Peyer's patch (tissue), 4 donors: ENCODE measurements at regions not wholly inside any gene's neighbourhood (a gene's known extent, or its start where the extent isn't known, plus 50 kb on each side); places are given as distances from the start of the nearest gene placed in this dataset.

Experiments
- DNase-seq, 3 donors: peaks; one replicate each; pipeline ENCODE4 v3.0.0-alpha.2; 2017 to 2019
- H3K27ac ChIP-seq, 4 donors: fragments of 200-600 bp; sonication (generic); one replicate each; pipeline ENCODE4 v1.5.1; 2016 to 2019
- H3K27me3 ChIP-seq, 2 donors: fragments of 200-600 bp; sonication (generic); one replicate each; pipeline ENCODE4 v1.5.1; 2019
- H3K36me3 ChIP-seq, 3 donors: fragments of 200-600 bp; sonication (generic); one replicate each; pipeline ENCODE4 v1.5.1; 2016 to 2019
- H3K4me1 ChIP-seq, 4 donors: fragments of 200-600 bp; sonication (generic); one replicate each; pipeline ENCODE4 v1.5.1; 2016 to 2019
- H3K4me3 ChIP-seq, 4 donors: fragments of 200-600 bp; sonication (generic); 1 replicate in 3 of 4; 2 replicates in 1 of 4; pipeline ENCODE4 v1.5.1; 2016 to 2019; ENCODE audit warnings: mild to moderate bottlenecking in 1 of 4
- H3K9me3 ChIP-seq, 4 donors: fragments of 200-600 bp; sonication (generic); one replicate each; pipeline ENCODE4 v1.5.1; 2016 to 2019; ENCODE audit warnings: mild to moderate bottlenecking in 1 of 4
- POLR2A ChIP-seq, 2 donors: fragments of 450-650 bp; IDR thresholded peaks; one replicate each; pipeline ENCODE4 v1.5.1; 2017; ENCODE audit warnings: antibody characterized with exemption in 2 of 2, mild to moderate bottlenecking in 2 of 2, moderate library complexity in 2 of 2
- TF ChIP-seq, protein P1 (sequence below), 6 experiments: fragments of 450-650 bp in 4 of 6; fragments of 200-600 bp in 2 of 6; sonication (generic) in 1 of 6; IDR thresholded peaks; one replicate each; pipeline ENCODE4 v1.5.1; 2017 to 2019; ENCODE audit warnings: antibody characterized with exemption in 6 of 6, mild to moderate bottlenecking in 3 of 6, moderate library complexity in 1 of 6

DNA sequence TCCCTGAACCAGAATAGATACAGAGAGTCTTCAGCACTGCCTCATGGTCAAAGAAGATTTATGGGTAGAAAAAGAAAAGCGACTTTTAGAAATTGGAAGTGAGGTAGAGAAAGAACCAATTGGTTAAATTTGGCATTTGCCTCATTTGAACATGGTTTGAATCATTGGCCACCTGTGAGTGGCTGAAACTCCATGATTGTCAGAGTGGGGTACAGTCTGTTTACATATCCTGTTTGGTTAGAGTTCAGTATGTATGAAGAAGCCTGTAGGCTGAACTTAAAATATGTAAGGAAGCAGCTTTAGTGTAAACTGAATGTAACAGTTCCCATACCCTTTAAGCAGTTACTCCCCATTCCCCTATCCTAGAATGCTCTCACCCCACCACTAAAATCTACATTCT, 76.0 kb upstream of the CTSO start:
- no peak for DNase-seq
- Histone ChIP-seq H3K36me3 (no peaks in the 10 kb centered on the region), H3K4me1 (no peaks in the 10 kb centered on the region), H3K27me3 (no peaks in the 10 kb centered on the region), H3K27ac (no peak overlapping the region), H3K9me3 (no peaks in the 10 kb centered on the region), H3K4me3 (no peak overlapping the region)
- TF ChIP-seq, protein P1, sequence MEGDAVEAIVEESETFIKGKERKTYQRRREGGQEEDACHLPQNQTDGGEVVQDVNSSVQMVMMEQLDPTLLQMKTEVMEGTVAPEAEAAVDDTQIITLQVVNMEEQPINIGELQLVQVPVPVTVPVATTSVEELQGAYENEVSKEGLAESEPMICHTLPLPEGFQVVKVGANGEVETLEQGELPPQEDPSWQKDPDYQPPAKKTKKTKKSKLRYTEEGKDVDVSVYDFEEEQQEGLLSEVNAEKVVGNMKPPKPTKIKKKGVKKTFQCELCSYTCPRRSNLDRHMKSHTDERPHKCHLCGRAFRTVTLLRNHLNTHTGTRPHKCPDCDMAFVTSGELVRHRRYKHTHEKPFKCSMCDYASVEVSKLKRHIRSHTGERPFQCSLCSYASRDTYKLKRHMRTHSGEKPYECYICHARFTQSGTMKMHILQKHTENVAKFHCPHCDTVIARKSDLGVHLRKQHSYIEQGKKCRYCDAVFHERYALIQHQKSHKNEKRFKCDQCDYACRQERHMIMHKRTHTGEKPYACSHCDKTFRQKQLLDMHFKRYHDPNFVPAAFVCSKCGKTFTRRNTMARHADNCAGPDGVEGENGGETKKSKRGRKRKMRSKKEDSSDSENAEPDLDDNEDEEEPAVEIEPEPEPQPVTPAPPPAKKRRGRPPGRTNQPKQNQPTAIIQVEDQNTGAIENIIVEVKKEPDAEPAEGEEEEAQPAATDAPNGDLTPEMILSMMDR (IDR thresholded peaks at IDR 0.05): no peak
- TF ChIP-seq POLR2A (IDR thresholded peaks at IDR 0.05): no peak

DNA sequence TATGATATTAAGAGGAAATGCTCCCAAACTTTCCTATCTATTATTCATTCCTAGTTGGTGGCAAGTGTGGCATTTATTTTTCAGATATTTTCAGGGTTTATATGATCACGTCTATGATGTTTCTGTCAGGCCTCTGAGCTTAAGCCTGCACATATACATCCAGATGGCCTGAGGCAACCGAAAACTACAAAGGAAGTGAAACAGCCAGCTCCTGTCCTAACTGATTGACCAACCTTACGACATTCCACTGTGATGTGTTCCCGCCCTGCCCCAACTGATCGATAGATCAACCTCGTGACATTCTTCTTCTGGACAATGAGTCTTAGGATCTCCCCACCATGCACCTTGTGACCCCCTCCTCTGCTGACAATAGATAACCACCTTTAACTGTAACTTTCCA, 67.6 kb upstream of the CTSO start:
- H3K27ac ChIP-seq: no peak overlapping the region
- DNase-seq: no peak
- TF ChIP-seq, protein P1 (IDR thresholded peaks at IDR 0.05): no peak
- TF ChIP-seq POLR2A (IDR thresholded peaks at IDR 0.05): no peak
- no peaks in the 10 kb centered on the region for H3K27me3 ChIP-seq
- no peaks in the 10 kb centered on the region for H3K9me3 ChIP-seq
- no peak overlapping the region for H3K4me3 ChIP-seq
- H3K4me1 ChIP-seq: no peaks in the 10 kb centered on the region
- H3K36me3 ChIP-seq: no peaks in the 10 kb centered on the region

DNA sequence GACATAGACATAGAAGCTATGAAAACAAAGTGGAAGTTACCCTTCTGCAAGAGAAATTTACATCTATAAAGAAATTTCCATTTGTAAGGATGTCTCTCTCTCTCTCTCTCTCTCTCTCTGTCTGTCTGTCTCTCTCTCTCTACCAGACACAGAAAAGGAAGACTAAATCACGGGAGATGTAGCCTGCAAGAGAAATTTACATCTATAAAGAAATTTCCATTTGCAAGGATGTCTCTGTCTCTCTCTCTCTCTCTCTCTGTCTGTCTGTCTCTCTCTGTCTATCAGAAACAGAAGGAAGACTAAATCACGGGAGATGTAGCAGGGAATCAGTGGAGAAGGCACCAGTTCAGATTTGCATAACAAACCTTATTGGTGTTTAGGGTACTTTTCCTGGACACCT, 65.6 kb upstream of the CTSO start:
- H3K4me3 ChIP-seq: no peak overlapping the region
- H3K27ac ChIP-seq: no peak overlapping the region
- H3K36me3 ChIP-seq: no peaks in the 10 kb centered on the region
- TF ChIP-seq, protein P1 (IDR thresholded peaks at IDR 0.05): no peak
- no peak for TF ChIP-seq POLR2A (IDR thresholded peaks at IDR 0.05)
- no peak for DNase-seq
- no peaks in the 10 kb centered on the region for H3K4me1 ChIP-seq
- H3K27me3 ChIP-seq: no peaks in the 10 kb centered on the region
- no peaks in the 10 kb centered on the region for H3K9me3 ChIP-seq

DNA sequence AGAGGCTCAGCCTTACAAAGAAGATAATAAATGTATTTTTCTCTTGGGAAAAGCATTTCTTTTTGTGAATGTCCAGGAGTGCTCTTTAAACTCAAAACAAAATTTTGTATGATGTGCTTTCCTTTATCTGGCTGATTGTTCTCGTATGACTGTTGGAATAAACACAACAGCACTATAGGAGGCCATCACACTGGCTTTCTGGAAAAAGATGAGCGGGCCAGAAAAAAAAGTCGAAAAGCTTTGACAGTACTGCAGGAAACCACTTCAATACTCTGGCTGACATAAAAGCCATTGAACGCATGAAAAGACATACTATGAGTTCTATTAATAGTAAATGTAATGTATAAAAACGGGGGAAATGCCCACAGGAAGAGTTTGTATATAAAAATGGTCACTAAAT, 64.7 kb upstream of the CTSO start:
- Histone ChIP-seq H3K9me3 (no peaks in the 10 kb centered on the region), H3K27ac (no peak overlapping the region), H3K27me3 (no peaks in the 10 kb centered on the region), H3K4me3 (no peak overlapping the region), H3K4me1 (no peaks in the 10 kb centered on the region), H3K36me3 (no peaks in the 10 kb centered on the region)
- no peak for DNase-seq
- TF ChIP-seq, protein P1 (IDR thresholded peaks at IDR 0.05): no peak
- no peak for TF ChIP-seq POLR2A (IDR thresholded peaks at IDR 0.05)

DNA sequence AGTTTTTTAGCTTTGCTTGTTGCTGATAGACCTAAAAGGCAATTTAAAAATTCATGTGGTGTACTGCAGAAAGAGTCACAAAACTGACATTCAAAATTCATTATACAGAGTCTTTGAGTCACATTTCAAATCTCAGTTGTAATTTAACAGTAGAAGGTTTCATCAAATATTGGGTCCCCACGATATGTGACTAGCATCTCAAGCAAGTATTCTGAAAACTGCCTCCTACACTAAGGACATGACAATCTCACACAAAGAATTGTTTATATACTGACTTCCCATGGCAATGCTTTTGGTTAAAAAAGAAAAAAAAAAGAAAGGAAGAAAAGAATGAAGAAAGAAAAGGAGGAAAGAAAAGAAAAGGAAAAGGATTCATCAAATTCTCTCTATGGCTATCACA, 62.1 kb upstream of the CTSO start:
- H3K27me3 ChIP-seq: no peaks in the 10 kb centered on the region
- H3K36me3 ChIP-seq: no peaks in the 10 kb centered on the region
- no peaks in the 10 kb centered on the region for H3K9me3 ChIP-seq
- no peak for TF ChIP-seq POLR2A (IDR thresholded peaks at IDR 0.05)
- TF ChIP-seq, protein P1 (IDR thresholded peaks at IDR 0.05): no peak
- no peaks in the 10 kb centered on the region for H3K4me1 ChIP-seq
- no peak overlapping the region for H3K27ac ChIP-seq
- no peak for DNase-seq
- H3K4me3 ChIP-seq: no peak overlapping the region

DNA sequence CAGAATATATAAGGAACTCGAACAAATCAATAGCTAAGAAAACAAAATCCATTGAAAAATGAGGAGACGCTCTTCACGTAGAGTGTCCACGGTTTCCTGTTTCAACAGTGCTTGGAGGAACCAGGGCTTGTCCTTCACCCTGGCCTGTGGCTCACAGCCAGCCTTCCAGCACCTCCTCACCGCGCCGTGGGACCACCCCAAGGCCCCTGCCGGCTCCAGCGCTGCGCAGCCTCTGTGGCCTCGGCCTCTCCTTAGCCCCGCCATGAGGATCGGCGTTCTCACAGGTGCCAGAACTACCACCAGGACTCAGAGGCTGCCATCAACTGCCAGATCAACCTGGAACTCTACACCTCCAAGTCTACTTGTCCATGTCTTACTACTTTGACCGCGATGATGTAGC, 52.5 kb upstream of the CTSO start:
- Histone ChIP-seq H3K9me3 (no peaks in the 10 kb centered on the region), H3K4me3 (no peak overlapping the region), H3K27ac (no peak overlapping the region), H3K4me1 (no peaks in the 10 kb centered on the region), H3K36me3 (no peaks in the 10 kb centered on the region), H3K27me3 (no peaks in the 10 kb centered on the region)
- DNase-seq: no peak
- TF ChIP-seq, protein P1 (IDR thresholded peaks at IDR 0.05): no peak
- TF ChIP-seq POLR2A (IDR thresholded peaks at IDR 0.05): no peak
